GM21390 (cell line): ENCODE measurements at regions not wholly inside any gene's neighbourhood (a gene's known extent, or its start where the extent isn't known, plus 50 kb on each side); places are given as distances from the start of the nearest gene placed in this dataset.

Source experiments
- ATAC-seq: cut with Tn5 transposase; IDR thresholded peaks from one replicate; pipeline ENCODE4 v1.9.1; 2021; ENCODE audit not compliant: unreplicated experiment

GRCh38 chr11:15758857-15759465 is 597.4 kb downstream of the SOX6 start:
- no peak for ATAC-seq

GRCh38 chr11:15761235-15761634 is 595.1 kb downstream of the SOX6 start:
- ATAC-seq, result no peak

- ATAC-seq, result no peak
Observed at GRCh38 chr11:15764326-15764725, 592.0 kb downstream of the SOX6 start.

- no peak for ATAC-seq
Observed at GRCh38 chr11:15764948-15765347, 591.4 kb downstream of the SOX6 start.

- ATAC-seq, result no peak
Observed at GRCh38 chr11:15765530-15765929, 590.8 kb downstream of the SOX6 start.

- no peak for ATAC-seq
Observed at GRCh38 chr11:15768321-15768720, 588.0 kb downstream of the SOX6 start.

GRCh38 chr11:15769203-15769602 is 587.1 kb downstream of the SOX6 start:
- no peak for ATAC-seq

GRCh38 chr11:15770798-15771414 is 585.4 kb downstream of the SOX6 start:
- ATAC-seq, result no peak

- ATAC-seq, result no peak
Observed at GRCh38 chr11:15772547-15772946, 583.8 kb downstream of the SOX6 start.

- no peak for ATAC-seq
Observed at GRCh38 chr11:15772981-15773380, 583.4 kb downstream of the SOX6 start.

- ATAC-seq, result no peak
Observed at GRCh38 chr11:15773476-15774387, 582.6 kb downstream of the SOX6 start.

GRCh38 chr11:15774388-15774939 is 581.9 kb downstream of the SOX6 start:
- no peak for ATAC-seq

GRCh38 chr11:15775015-15775541 is 581.3 kb downstream of the SOX6 start:
- no peak for ATAC-seq

GRCh38 chr11:15775797-15776196 is 580.5 kb downstream of the SOX6 start:
- ATAC-seq, result no peak

- no peak for ATAC-seq
Observed at GRCh38 chr11:15776366-15776765, 580.0 kb downstream of the SOX6 start.

GRCh38 chr11:15779518-15779917 is 576.8 kb downstream of the SOX6 start:
- ATAC-seq, result no peak

- ATAC-seq, result no peak
Observed at GRCh38 chr11:15780382-15780781, 576.0 kb downstream of the SOX6 start.

GRCh38 chr11:15780837-15781236 is 575.5 kb downstream of the SOX6 start:
- ATAC-seq, result no peak

- no peak for ATAC-seq
Observed at GRCh38 chr11:15783619-15784018, 572.7 kb downstream of the SOX6 start.

GRCh38 chr11:15793043-15793996 is 563.0 kb downstream of the SOX6 start:
- ATAC-seq, result no peak
